WTC11 (cell line): ENCODE measurements at regions not wholly inside any gene's neighbourhood (a gene's known extent, or its start where the extent isn't known, plus 50 kb on each side); places are given as distances from the start of the nearest gene placed in this dataset.

Experiments used
- ATAC-seq: fragments of 200-7000 bp; cut with Tn5 transposase; 2 replicates; pipeline ENCODE4 v1.10.0; 2021; ENCODE audit warnings: mild to moderate bottlenecking, moderate library complexity
- CTCF ChIA-PET: fragments of 300-600 bp; sonication (Branson Sonifier 250); formaldehyde crosslinking; loops from one replicate; lab custom pipeline; 2021; ENCODE audit warnings: antibody characterized with exemption; lab: Charles Lee
- POLR2A ChIA-PET: fragments of 350-600 bp; sonication (Branson Sonifier 250); formaldehyde crosslinking; loops from one replicate; lab custom pipeline; 2021; ENCODE audit warnings: antibody characterized with exemption; lab: Charles Lee
- DNase-seq: peaks from one replicate; pipeline ENCODE4 v3.0.0; 2021; ENCODE audit warnings: low spot score
- H3K27ac Mint-ChIP-seq: 2 replicates; pipeline ENCODE4 v1.8.0; 2021; ENCODE audit warnings: mixed read lengths
- H3K27me3 Mint-ChIP-seq: 2 replicates; pipeline ENCODE4 v1.8.0; 2021; ENCODE audit warnings: low read depth, mild to moderate bottlenecking, moderate library complexity, mixed read lengths
- H3K36me3 Mint-ChIP-seq: 2 replicates; pipeline ENCODE4 v1.8.0; 2021; ENCODE audit warnings: mixed read lengths
- H3K4me1 Mint-ChIP-seq: 2 replicates; pipeline ENCODE4 v1.8.0; 2022; ENCODE audit warnings: mixed read lengths
- H3K4me3 Mint-ChIP-seq: 2 replicates; pipeline ENCODE4 v1.8.0; 2021; ENCODE audit warnings: mild to moderate bottlenecking, moderate library complexity, mixed read lengths
- H3K9me3 Mint-ChIP-seq: 2 replicates; pipeline ENCODE4 v1.8.0; 2021; ENCODE audit warnings: mixed read lengths
- ELF4 ChIP-seq: sonication (generic); formaldehyde crosslinking; IDR thresholded peaks from 2 replicates; pipeline ENCODE4 v1.8.1; 2022; ENCODE audit warnings: low read depth, mild to moderate bottlenecking, moderate library complexity, missing genetic modification reagents
- EMX1 ChIP-seq: fragments of 250-450 bp; sonication (Bioruptor Pico); IDR thresholded peaks from 2 replicates; pipeline ENCODE4 v1.8.0; 2021; ENCODE audit warnings: mild to moderate bottlenecking
- ESRRA ChIP-seq: sonication (generic); formaldehyde crosslinking; IDR thresholded peaks from 2 replicates; pipeline ENCODE4 v1.8.1; 2022; ENCODE audit warnings: mild to moderate bottlenecking, missing genetic modification reagents, borderline replicate concordance
- ETV6 ChIP-seq: sonication (generic); formaldehyde crosslinking; IDR thresholded peaks from 2 replicates; pipeline ENCODE4 v1.8.1; 2022; ENCODE audit warnings: mild to moderate bottlenecking, missing genetic modification reagents
- FOXP1 ChIP-seq: sonication (generic); formaldehyde crosslinking; IDR thresholded peaks from 2 replicates; pipeline ENCODE4 v1.8.0; 2022; ENCODE audit warnings: missing genetic modification reagents, mild to moderate bottlenecking, moderate library complexity, borderline replicate concordance
- MYBL2 ChIP-seq: sonication (generic); formaldehyde crosslinking; IDR thresholded peaks from 2 replicates; pipeline ENCODE4 v1.8.1; 2023; ENCODE audit warnings: mild to moderate bottlenecking, moderate library complexity, missing genetic modification reagents
- NFYB ChIP-seq: sonication (generic); formaldehyde crosslinking; conservative IDR thresholded peaks from 2 replicates; pipeline ENCODE4 v1.8.0; 2022; ENCODE audit warnings: low read depth, missing genetic modification reagents
- OVOL2 ChIP-seq: fragments of 250-450 bp; sonication (Bioruptor Pico); IDR thresholded peaks from 2 replicates; pipeline ENCODE4 v1.9.0; 2021; ENCODE audit warnings: mild to moderate bottlenecking, borderline replicate concordance
- TCF7 ChIP-seq: sonication (generic); formaldehyde crosslinking; IDR thresholded peaks from 2 replicates; pipeline ENCODE4 v1.8.0; 2022; ENCODE audit warnings: mild to moderate bottlenecking, low read depth, missing genetic modification reagents, moderate library complexity
- TEAD1 ChIP-seq: sonication (generic); formaldehyde crosslinking; IDR thresholded peaks from 2 replicates; pipeline ENCODE4 v1.8.0; 2022; ENCODE audit warnings: mild to moderate bottlenecking, missing genetic modification reagents
- ZNF232 ChIP-seq: sonication (generic); formaldehyde crosslinking; IDR thresholded peaks from 2 replicates; pipeline ENCODE4 v1.8.0; 2022; ENCODE audit warnings: mild to moderate bottlenecking, missing genetic modification reagents
- ZNF396 ChIP-seq: fragments of 250-450 bp; sonication (Bioruptor Pico); IDR thresholded peaks from 2 replicates; pipeline ENCODE4 v1.8.0; 2021; ENCODE audit warnings: mild to moderate bottlenecking, moderate library complexity, borderline replicate concordance
- TF ChIP-seq, protein P1 (sequence below): sonication (generic); formaldehyde crosslinking; IDR thresholded peaks from 2 replicates; pipeline ENCODE4 v1.8.1; 2023; ENCODE audit warnings: mild to moderate bottlenecking, missing genetic modification reagents, borderline replicate concordance
- TF ChIP-seq, protein P2 (sequence below): sonication (generic); formaldehyde crosslinking; IDR thresholded peaks from 2 replicates; pipeline ENCODE4 v1.8.0; 2023; ENCODE audit warnings: missing genetic modification reagents, mild to moderate bottlenecking, borderline replicate concordance
- TF ChIP-seq, protein P3 (sequence below): sonication (generic); formaldehyde crosslinking; IDR thresholded peaks from 2 replicates; pipeline ENCODE4 v1.8.0; 2022; ENCODE audit warnings: mild to moderate bottlenecking, missing genetic modification reagents
- TF ChIP-seq, protein P4 (sequence below): sonication (generic); formaldehyde crosslinking; IDR thresholded peaks from 2 replicates; pipeline ENCODE4 v1.8.1; 2022; ENCODE audit warnings: low read depth, missing genetic modification reagents, borderline replicate concordance
- TF ChIP-seq, protein P5 (sequence below): sonication (generic); formaldehyde crosslinking; IDR thresholded peaks from 2 replicates; pipeline ENCODE4 v1.8.1; 2023; ENCODE audit warnings: mild to moderate bottlenecking, missing genetic modification reagents, moderate library complexity
- TF ChIP-seq, protein P6 (sequence below): fragments of 250-450 bp; sonication (Bioruptor Pico); IDR thresholded peaks from 2 replicates; pipeline ENCODE4 v2.1.2; 2022; ENCODE audit warnings: mild to moderate bottlenecking, moderate library complexity
- TF ChIP-seq, protein P7 (sequence below): sonication (generic); formaldehyde crosslinking; IDR thresholded peaks from 2 replicates; pipeline ENCODE4 v1.8.1; 2023; ENCODE audit warnings: mild to moderate bottlenecking, missing genetic modification reagents, moderate library complexity
- TF ChIP-seq, protein P8 (sequence below): sonication (generic); formaldehyde crosslinking; IDR thresholded peaks from 2 replicates; pipeline ENCODE4 v1.8.1; 2023; ENCODE audit warnings: mild to moderate bottlenecking, missing genetic modification reagents

DNA sequence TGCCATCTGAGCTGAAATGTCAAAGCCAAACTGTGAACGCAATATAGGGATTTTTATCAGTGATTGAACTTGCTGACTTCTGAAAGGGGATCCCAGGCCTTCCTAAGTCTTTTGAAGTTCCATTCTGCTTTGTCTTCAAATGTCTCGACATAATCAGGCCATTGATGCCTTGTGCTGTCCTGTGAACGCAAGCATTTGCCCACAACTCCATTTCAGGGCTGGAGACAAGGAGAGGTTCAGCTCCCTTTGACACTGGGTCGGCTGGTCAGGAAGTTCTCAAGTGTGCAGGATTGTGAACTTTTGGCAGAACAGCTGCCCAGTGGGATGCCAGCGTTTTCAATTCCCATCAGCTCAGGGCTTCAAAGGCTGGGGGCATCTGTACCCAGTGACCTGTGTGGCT is 345.3 kb downstream of the NUAK1 start (continued):
- TF ChIP-seq, protein P1, sequence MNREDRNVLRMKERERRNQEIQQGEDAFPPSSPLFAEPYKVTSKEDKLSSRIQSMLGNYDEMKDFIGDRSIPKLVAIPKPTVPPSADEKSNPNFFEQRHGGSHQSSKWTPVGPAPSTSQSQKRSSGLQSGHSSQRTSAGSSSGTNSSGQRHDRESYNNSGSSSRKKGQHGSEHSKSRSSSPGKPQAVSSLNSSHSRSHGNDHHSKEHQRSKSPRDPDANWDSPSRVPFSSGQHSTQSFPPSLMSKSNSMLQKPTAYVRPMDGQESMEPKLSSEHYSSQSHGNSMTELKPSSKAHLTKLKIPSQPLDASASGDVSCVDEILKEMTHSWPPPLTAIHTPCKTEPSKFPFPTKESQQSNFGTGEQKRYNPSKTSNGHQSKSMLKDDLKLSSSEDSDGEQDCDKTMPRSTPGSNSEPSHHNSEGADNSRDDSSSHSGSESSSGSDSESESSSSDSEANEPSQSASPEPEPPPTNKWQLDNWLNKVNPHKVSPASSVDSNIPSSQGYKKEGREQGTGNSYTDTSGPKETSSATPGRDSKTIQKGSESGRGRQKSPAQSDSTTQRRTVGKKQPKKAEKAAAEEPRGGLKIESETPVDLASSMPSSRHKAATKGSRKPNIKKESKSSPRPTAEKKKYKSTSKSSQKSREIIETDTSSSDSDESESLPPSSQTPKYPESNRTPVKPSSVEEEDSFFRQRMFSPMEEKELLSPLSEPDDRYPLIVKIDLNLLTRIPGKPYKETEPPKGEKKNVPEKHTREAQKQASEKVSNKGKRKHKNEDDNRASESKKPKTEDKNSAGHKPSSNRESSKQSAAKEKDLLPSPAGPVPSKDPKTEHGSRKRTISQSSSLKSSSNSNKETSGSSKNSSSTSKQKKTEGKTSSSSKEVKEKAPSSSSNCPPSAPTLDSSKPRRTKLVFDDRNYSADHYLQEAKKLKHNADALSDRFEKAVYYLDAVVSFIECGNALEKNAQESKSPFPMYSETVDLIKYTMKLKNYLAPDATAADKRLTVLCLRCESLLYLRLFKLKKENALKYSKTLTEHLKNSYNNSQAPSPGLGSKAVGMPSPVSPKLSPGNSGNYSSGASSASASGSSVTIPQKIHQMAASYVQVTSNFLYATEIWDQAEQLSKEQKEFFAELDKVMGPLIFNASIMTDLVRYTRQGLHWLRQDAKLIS (CRISPR knock-in tag) = no peak
- TF ChIP-seq, protein P2, sequence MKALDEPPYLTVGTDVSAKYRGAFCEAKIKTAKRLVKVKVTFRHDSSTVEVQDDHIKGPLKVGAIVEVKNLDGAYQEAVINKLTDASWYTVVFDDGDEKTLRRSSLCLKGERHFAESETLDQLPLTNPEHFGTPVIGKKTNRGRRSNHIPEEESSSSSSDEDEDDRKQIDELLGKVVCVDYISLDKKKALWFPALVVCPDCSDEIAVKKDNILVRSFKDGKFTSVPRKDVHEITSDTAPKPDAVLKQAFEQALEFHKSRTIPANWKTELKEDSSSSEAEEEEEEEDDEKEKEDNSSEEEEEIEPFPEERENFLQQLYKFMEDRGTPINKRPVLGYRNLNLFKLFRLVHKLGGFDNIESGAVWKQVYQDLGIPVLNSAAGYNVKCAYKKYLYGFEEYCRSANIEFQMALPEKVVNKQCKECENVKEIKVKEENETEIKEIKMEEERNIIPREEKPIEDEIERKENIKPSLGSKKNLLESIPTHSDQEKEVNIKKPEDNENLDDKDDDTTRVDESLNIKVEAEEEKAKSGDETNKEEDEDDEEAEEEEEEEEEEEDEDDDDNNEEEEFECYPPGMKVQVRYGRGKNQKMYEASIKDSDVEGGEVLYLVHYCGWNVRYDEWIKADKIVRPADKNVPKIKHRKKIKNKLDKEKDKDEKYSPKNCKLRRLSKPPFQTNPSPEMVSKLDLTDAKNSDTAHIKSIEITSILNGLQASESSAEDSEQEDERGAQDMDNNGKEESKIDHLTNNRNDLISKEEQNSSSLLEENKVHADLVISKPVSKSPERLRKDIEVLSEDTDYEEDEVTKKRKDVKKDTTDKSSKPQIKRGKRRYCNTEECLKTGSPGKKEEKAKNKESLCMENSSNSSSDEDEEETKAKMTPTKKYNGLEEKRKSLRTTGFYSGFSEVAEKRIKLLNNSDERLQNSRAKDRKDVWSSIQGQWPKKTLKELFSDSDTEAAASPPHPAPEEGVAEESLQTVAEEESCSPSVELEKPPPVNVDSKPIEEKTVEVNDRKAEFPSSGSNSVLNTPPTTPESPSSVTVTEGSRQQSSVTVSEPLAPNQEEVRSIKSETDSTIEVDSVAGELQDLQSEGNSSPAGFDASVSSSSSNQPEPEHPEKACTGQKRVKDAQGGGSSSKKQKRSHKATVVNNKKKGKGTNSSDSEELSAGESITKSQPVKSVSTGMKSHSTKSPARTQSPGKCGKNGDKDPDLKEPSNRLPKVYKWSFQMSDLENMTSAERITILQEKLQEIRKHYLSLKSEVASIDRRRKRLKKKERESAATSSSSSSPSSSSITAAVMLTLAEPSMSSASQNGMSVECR (CRISPR knock-in tag) = no peak
- TF ChIP-seq ETV6 (CRISPR knock-in tag) = no peak
- TF ChIP-seq, all 79 proteins: peak for 0

DNA sequence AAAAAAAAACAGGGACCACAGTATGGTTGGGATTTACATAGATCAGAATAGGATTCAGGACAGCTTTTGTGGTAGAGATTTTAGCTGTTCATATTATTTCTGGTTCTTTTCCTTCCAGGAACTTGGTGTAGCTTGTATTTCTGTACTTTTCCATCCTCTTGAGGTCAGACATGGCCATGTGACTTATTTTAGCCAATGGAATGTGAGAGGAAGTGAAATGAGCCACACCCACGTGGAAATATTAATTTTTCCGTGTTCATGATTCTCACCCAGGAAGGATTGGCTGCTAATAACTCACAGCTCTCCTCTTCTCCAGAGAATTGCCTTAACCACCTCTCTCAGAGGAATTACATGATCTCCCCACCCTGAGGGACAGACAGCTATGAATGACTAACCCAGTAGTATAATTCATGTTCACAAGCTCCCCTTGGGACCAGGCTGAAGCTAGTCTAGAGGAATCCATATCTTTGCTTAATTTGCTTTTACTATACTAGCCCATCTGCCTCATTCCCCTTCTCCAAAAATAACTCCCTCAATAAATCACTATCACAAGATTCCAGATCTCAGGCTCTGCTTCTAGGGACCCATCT is 340.4 kb downstream of the NUAK1 start:
- Mint-ChIP-seq H3K4me3 (no peak overlapping the region), H3K36me3 (peaks cover 2% of the 10 kb centered on the region), H3K27me3 (no peaks in the 10 kb centered on the region; the same call in 1 of the 2 replicates), H3K4me1 (no peaks in the 10 kb centered on the region), H3K9me3 (peaks cover 13% of the 10 kb centered on the region), H3K27ac (no peak overlapping the region)
- DNase-seq = no peak
- POLR2A ChIA-PET = interaction anchor here (0.5 to 0.7 kb wide), 2 partner anchors 39 to 99 kb away, joined by 3 to 5 read pairs; no protein-coding TSS in a partner anchor
- CTCF ChIA-PET = no interaction called here
- ATAC-seq = no peak
- TF ChIP-seq, protein P3, sequence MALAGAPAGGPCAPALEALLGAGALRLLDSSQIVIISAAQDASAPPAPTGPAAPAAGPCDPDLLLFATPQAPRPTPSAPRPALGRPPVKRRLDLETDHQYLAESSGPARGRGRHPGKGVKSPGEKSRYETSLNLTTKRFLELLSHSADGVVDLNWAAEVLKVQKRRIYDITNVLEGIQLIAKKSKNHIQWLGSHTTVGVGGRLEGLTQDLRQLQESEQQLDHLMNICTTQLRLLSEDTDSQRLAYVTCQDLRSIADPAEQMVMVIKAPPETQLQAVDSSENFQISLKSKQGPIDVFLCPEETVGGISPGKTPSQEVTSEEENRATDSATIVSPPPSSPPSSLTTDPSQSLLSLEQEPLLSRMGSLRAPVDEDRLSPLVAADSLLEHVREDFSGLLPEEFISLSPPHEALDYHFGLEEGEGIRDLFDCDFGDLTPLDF = no peak
- TF ChIP-seq, protein P4, sequence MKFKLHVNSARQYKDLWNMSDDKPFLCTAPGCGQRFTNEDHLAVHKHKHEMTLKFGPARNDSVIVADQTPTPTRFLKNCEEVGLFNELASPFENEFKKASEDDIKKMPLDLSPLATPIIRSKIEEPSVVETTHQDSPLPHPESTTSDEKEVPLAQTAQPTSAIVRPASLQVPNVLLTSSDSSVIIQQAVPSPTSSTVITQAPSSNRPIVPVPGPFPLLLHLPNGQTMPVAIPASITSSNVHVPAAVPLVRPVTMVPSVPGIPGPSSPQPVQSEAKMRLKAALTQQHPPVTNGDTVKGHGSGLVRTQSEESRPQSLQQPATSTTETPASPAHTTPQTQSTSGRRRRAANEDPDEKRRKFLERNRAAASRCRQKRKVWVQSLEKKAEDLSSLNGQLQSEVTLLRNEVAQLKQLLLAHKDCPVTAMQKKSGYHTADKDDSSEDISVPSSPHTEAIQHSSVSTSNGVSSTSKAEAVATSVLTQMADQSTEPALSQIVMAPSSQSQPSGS = no peak
- TF ChIP-seq, protein P5, sequence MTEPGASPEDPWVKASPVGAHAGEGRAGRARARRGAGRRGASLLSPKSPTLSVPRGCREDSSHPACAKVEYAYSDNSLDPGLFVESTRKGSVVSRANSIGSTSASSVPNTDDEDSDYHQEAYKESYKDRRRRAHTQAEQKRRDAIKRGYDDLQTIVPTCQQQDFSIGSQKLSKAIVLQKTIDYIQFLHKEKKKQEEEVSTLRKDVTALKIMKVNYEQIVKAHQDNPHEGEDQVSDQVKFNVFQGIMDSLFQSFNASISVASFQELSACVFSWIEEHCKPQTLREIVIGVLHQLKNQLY (CRISPR knock-in tag) = no peak
- TF ChIP-seq NFYB (CRISPR knock-in tag) = no peak
- no peak for TF ChIP-seq ETV6 (CRISPR knock-in tag)
- TF ChIP-seq EMX1 (CRISPR knock-in tag) = no peak
- TF ChIP-seq ZNF396 (CRISPR knock-in tag) = no peak
- TF ChIP-seq, protein P6, sequence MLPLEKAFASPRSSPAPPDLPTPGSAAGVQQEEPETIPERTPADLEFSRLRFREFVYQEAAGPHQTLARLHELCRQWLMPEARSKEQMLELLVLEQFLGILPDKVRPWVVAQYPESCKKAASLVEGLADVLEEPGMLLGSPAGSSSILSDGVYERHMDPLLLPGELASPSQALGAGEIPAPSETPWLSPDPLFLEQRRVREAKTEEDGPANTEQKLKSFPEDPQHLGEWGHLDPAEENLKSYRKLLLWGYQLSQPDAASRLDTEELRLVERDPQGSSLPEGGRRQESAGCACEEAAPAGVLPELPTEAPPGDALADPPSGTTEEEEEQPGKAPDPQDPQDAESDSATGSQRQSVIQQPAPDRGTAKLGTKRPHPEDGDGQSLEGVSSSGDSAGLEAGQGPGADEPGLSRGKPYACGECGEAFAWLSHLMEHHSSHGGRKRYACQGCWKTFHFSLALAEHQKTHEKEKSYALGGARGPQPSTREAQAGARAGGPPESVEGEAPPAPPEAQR (CRISPR knock-in tag) = no peak
- TF ChIP-seq, protein P7, sequence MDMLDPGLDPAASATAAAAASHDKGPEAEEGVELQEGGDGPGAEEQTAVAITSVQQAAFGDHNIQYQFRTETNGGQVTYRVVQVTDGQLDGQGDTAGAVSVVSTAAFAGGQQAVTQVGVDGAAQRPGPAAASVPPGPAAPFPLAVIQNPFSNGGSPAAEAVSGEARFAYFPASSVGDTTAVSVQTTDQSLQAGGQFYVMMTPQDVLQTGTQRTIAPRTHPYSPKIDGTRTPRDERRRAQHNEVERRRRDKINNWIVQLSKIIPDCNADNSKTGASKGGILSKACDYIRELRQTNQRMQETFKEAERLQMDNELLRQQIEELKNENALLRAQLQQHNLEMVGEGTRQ (CRISPR knock-in tag) = no peak
- TF ChIP-seq TEAD1 = no peak
- TF ChIP-seq FOXP1 = no peak
- no peak for TF ChIP-seq ZNF232 (CRISPR knock-in tag)
- no peak for TF ChIP-seq MYBL2 (CRISPR knock-in tag)
- TF ChIP-seq, protein P8, sequence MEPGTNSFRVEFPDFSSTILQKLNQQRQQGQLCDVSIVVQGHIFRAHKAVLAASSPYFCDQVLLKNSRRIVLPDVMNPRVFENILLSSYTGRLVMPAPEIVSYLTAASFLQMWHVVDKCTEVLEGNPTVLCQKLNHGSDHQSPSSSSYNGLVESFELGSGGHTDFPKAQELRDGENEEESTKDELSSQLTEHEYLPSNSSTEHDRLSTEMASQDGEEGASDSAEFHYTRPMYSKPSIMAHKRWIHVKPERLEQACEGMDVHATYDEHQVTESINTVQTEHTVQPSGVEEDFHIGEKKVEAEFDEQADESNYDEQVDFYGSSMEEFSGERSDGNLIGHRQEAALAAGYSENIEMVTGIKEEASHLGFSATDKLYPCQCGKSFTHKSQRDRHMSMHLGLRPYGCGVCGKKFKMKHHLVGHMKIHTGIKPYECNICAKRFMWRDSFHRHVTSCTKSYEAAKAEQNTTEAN (CRISPR knock-in tag) = no peak
- TF ChIP-seq OVOL2 (CRISPR knock-in tag) = no peak
- no peak for TF ChIP-seq ELF4 (CRISPR knock-in tag)
- no peak for TF ChIP-seq ESRRA (CRISPR knock-in tag)
- TF ChIP-seq TCF7 (CRISPR knock-in tag) = no peak
